ENCODE measurements at regions not wholly inside any gene's neighbourhood (a gene's known extent, or its start where the extent isn't known, plus 50 kb on each side); places are given as distances from the start of the nearest gene placed in this dataset.

- no peaks in the 10 kb centered on the region for H3K36me3 ChIP-seq (ENCODE audit: insufficient read depth in 1 of 2, low read depth in 1 of 2)
- TF ChIP-seq, protein P1, sequence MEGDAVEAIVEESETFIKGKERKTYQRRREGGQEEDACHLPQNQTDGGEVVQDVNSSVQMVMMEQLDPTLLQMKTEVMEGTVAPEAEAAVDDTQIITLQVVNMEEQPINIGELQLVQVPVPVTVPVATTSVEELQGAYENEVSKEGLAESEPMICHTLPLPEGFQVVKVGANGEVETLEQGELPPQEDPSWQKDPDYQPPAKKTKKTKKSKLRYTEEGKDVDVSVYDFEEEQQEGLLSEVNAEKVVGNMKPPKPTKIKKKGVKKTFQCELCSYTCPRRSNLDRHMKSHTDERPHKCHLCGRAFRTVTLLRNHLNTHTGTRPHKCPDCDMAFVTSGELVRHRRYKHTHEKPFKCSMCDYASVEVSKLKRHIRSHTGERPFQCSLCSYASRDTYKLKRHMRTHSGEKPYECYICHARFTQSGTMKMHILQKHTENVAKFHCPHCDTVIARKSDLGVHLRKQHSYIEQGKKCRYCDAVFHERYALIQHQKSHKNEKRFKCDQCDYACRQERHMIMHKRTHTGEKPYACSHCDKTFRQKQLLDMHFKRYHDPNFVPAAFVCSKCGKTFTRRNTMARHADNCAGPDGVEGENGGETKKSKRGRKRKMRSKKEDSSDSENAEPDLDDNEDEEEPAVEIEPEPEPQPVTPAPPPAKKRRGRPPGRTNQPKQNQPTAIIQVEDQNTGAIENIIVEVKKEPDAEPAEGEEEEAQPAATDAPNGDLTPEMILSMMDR (IDR thresholded peaks at IDR 0.05) = no peak
- ATAC-seq (no peak), DNase-seq (no peak)
- H3K27me3 ChIP-seq (ENCODE audit: insufficient read depth in 3 of 3, low read length in 2 of 3) = peaks cover 0 to 1% (median 0%) of the 10 kb centered on the region in 3 donors
- no peaks in the 10 kb centered on the region for H3K9me3 ChIP-seq
- intact Hi-C loops (cut with DNase I) = no loop called here
- no peak overlapping the region for H3K4me3 ChIP-seq
- H3K27ac ChIP-seq = no peak overlapping the region
- no peaks in the 10 kb centered on the region for H3K4me1 ChIP-seq
- WGBS, 3 donors = 11 to 42% (median 15%) methylated on average over 1 of the region's 1 CpG
These were observed 2124.4 kb upstream of the PCDH20 start for GRCh38 chr13:63540061-63540460.

DNA sequence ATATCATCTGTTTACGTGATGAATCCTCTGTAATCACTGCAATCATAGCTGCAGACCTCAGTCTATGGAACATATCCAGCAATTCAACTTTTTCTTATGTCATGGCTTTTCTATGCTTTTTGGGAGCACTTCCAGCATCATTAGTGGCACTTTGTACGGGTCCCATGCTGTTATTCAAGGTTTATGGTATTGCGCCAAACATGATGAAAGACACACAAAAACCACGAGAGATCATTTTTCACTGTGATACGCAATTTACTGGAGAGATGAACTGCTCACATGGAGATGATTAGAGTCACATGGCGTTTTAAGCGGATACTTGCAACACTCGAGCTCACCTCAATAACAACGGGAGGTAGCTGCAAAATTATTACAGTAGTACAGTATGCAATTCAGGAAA is 2101.7 kb upstream of the PCDH20 start:
- intact Hi-C loops (cut with DNase I) = no loop called here
- Histone ChIP-seq H3K36me3 (ENCODE audit: insufficient read depth in 1 of 2, low read depth in 1 of 2) (no peaks in the 10 kb centered on the region), H3K27me3 (ENCODE audit: insufficient read depth in 3 of 3, low read length in 2 of 3) (no peaks in the 10 kb centered on the region), H3K4me3 (no peak overlapping the region), H3K9me3 (no peaks in the 10 kb centered on the region), H3K27ac (no peak overlapping the region), H3K4me1 (no peaks in the 10 kb centered on the region)
- ATAC-seq = no peak
- DNase-seq = no peak
- WGBS, 3 donors = 33 to 53% (median 41%) methylated on average over 9 of the region's 9 CpGs
- TF ChIP-seq, protein P1 (IDR thresholded peaks at IDR 0.05) = no peak

- WGBS, 3 donors = 46 to 58% (median 54%) methylated on average over 1 of the region's 1 CpG
- DNase-seq (no peak), ATAC-seq (no peak)
- intact Hi-C loops (cut with DNase I) = no loop called here
- H3K4me3 ChIP-seq = no peak overlapping the region
- H3K36me3 ChIP-seq (ENCODE audit: insufficient read depth in 1 of 2, low read depth in 1 of 2) = no peaks in the 10 kb centered on the region
- no peaks in the 10 kb centered on the region for H3K27me3 ChIP-seq (ENCODE audit: insufficient read depth in 3 of 3, low read length in 2 of 3)
- TF ChIP-seq, protein P1 (IDR thresholded peaks at IDR 0.05) = no peak
- no peaks in the 10 kb centered on the region for H3K9me3 ChIP-seq
- no peaks in the 10 kb centered on the region for H3K4me1 ChIP-seq
- no peak overlapping the region for H3K27ac ChIP-seq
These were observed 2100.5 kb upstream of the PCDH20 start for GRCh38 chr13:63516124-63516523.

DNA sequence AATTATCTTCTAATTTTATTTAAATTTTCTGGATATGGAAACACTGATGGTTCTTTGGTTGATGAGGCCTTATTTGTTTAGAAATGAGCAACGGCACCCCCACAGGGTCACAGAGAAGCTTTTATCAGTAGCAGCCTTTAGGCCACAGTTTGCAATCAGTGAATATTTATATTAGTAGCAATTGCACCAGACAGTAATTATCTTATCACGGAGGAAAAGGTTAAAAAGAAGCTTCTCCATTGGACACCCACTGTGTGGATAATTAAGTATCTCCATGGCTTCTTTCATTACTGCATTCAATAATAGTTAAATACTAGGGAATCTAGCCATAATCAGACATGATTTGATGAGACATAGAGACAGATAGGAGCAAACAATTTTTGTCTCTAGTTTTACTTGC is 2099.2 kb upstream of the PCDH20 start:
- ATAC-seq (no peak), DNase-seq (no peak)
- 70 to 73% (median 72%) methylated on average over 2 of the region's 2 CpGs for WGBS, 3 donors
- Histone ChIP-seq H3K4me1 (no peaks in the 10 kb centered on the region), H3K9me3 (no peaks in the 10 kb centered on the region), H3K27ac (no peak overlapping the region), H3K27me3 (ENCODE audit: insufficient read depth in 3 of 3, low read length in 2 of 3) (no peaks in the 10 kb centered on the region), H3K36me3 (ENCODE audit: insufficient read depth in 1 of 2, low read depth in 1 of 2) (no peaks in the 10 kb centered on the region), H3K4me3 (no peak overlapping the region)
- TF ChIP-seq, protein P1 (IDR thresholded peaks at IDR 0.05) = no peak
- intact Hi-C loops (cut with DNase I) = no loop called here

DNA sequence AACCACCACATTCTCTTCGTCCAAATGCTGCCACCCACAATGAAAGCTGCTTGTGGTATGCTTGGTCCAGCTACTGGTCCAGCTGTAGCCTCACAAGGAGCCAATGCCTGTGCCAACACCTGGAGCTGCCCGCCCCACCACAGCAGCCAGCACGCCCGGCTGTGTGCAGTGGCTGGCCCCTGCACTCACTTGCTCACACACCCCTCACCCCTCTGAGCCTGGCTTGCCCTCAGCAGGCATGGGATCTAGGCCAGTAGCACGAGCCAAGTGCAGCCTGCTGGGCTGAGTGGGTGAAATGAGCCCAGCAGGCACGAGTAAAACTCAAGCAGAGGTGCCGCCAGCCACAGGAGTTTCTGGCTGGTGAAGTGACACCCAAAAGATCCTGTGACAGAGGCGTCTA is 2096.4 kb upstream of the PCDH20 start:
- ATAC-seq (no peak), DNase-seq (no peak)
- H3K36me3 ChIP-seq (ENCODE audit: insufficient read depth in 1 of 2, low read depth in 1 of 2) = no peaks in the 10 kb centered on the region
- TF ChIP-seq, protein P1 (IDR thresholded peaks at IDR 0.05) = no peak
- H3K9me3 ChIP-seq = no peaks in the 10 kb centered on the region
- no peaks in the 10 kb centered on the region for H3K27me3 ChIP-seq (ENCODE audit: insufficient read depth in 3 of 3, low read length in 2 of 3)
- H3K27ac ChIP-seq = no peak overlapping the region
- intact Hi-C loops (cut with DNase I) = no loop called here
- H3K4me1 ChIP-seq = no peaks in the 10 kb centered on the region
- 71 to 80% (median 74%) methylated on average over 8 of the region's 8 CpGs for WGBS, 3 donors
- H3K4me3 ChIP-seq = no peak overlapping the region

All from psoas muscle (tissue), 7 donors.